ENCODE measurements at regions not wholly inside any gene's neighbourhood (a gene's known extent, or its start where the extent isn't known, plus 50 kb on each side); places are given as distances from the start of the nearest gene placed in this dataset.

DNA sequence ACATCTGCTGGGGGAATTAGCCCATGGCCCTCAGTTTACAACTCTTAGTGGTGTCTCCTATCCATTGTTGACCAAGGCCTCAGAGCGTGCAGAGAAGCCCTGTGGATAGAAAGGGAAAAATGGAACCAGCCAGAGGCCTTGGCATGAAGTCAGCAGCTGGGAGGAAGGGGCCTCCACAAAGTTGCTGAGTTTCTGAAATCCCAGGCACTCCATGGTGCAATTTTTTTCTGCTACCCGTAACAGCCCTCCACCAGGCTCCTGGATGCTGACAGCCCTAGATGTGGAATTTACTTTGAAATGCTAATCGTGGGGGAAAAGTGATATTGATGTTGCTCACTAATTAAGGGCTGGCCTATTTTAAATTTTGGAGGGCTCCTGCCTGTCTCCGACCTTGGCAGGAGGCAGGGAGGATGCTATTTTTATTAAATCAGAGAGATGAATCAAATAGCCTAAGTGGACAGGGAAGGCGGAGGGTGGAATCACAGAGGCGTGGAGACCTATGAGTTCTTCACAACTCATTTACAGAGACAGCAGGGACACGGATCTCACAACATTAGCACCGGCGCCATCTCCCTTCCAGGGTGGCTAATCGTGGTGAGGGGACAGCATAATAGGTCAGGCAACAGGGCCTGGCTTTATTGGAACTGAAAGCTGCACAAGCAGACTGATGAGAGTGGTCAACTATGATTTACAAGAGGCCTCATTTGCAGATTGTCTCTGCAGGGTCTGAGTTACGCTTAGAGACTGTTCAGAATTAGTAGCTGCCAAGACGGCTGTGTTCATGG is 99.8 kb upstream of the WSCD2 start:
- 0% methylated on average over 12 of the region's 12 CpGs for WGBS (ENCODE audit: insufficient coverage, low coverage, missing lambda C conversion rate)
- CTCF ChIA-PET (ENCODE audit: low intra/inter-chr PET ratio): no interaction called here

More for the DNA sequence above, 99.8 kb upstream of the WSCD2 start:
- no TSS peak for BruUV-seq (replicated peaks)
- no peaks in the 10 kb centered on the region for H3K79me2 ChIP-seq (ENCODE audit: control insufficient read depth, insufficient read depth, low read length)
- no peak overlapping the region for H3K4me3 ChIP-seq
- H3K9me1 ChIP-seq (ENCODE audit: control insufficient read depth, insufficient read depth, low read length): peaks cover 2% of the 10 kb centered on the region
- H3K4me2 ChIP-seq (ENCODE audit: insufficient read depth, low read length): no peak overlapping the region
- no peak for ATAC-seq
- no peak for DNase-seq (ENCODE audit: extremely low read depth in 1 of 4, low spot score in 3 of 4)
- H3K4me1 ChIP-seq (replicated peaks in 1 of 2; ENCODE audit: control insufficient read depth in 2 of 2, insufficient read depth in 2 of 2, low read length in 2 of 2): no peaks in the 10 kb centered on the region
- H3K27ac ChIP-seq (ENCODE audit: extremely low read depth, low read depth, low read length): no peak overlapping the region
- TF ChIP-seq SIRT6 (IDR thresholded peaks at IDR 0.05; ENCODE audit: low read depth, low read length): no peak
- TF ChIP-seq ZEB2 (IDR thresholded peaks at IDR 0.05): no peak
- TF ChIP-seq, protein P1, sequence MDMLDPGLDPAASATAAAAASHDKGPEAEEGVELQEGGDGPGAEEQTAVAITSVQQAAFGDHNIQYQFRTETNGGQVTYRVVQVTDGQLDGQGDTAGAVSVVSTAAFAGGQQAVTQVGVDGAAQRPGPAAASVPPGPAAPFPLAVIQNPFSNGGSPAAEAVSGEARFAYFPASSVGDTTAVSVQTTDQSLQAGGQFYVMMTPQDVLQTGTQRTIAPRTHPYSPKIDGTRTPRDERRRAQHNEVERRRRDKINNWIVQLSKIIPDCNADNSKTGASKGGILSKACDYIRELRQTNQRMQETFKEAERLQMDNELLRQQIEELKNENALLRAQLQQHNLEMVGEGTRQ (CRISPR knock-in tag; IDR thresholded peaks at IDR 0.05): no peak
- no peak for TF ChIP-seq MCM3 (IDR thresholded peaks at IDR 0.05)
- TF ChIP-seq ZNF165 (CRISPR knock-in tag; IDR thresholded peaks at IDR 0.05; ENCODE audit: borderline replicate concordance): no peak
- no peak for TF ChIP-seq HNRNPLL (IDR thresholded peaks at IDR 0.05; ENCODE audit: low read depth, low read length, poor library complexity, severe bottlenecking)
- TF ChIP-seq POLR2G (IDR thresholded peaks at IDR 0.05; ENCODE audit: low read depth, low read length): no peak
- no peak for TF ChIP-seq SOX6 (IDR thresholded peaks at IDR 0.05)
- no peak for TF ChIP-seq L3MBTL2 (IDR thresholded peaks at IDR 0.05)
- intact Hi-C loops (cut with micrococcal nuclease): no loop called here
- no peak overlapping the region for H2AFZ ChIP-seq (ENCODE audit: low read depth, low read length)
- POLR2A ChIA-PET: interaction anchor here (0.9 kb wide), 1 partner anchor 14 kb away, joined by 4 read pairs; no protein-coding TSS in a partner anchor
- in situ Hi-C loops (cut with MboI): no loop called here
- no peaks in the 10 kb centered on the region for H4K20me1 ChIP-seq (replicated peaks; ENCODE audit: control insufficient read depth, insufficient read depth, low read length)
- FAIRE-seq: no peak
- peaks cover 0 to 5% of the 10 kb centered on the region in 2 experiments; a peak in 2 of 5 replicates for H3K27me3 ChIP-seq (ENCODE audit: control insufficient read depth in 2 of 2, insufficient read depth in 2 of 2, low read length in 2 of 2)
- no peak overlapping the region for H3K9ac ChIP-seq (ENCODE audit: insufficient read depth in 1 of 2, low read depth in 2 of 2, low read length in 2 of 2)
- no peaks in the 10 kb centered on the region for H3K36me3 ChIP-seq (ENCODE audit: control insufficient read depth, insufficient read depth, low read length)
- no peaks in the 10 kb centered on the region; the same call in 1 of the 2 replicates for H3K9me3 ChIP-seq (replicated peaks; ENCODE audit: control insufficient read depth, insufficient read depth, low read depth, low read length)

Data from K562 (cell line).